Kidney capillary endothelial cell (primary cell): ENCODE measurements at regions not wholly inside any gene's neighbourhood (a gene's known extent, or its start where the extent isn't known, plus 50 kb on each side); places are given as distances from the start of the nearest gene placed in this dataset.
"Not testable (repeated sequence)": the region's sequence is repeated elsewhere in the genome, so short reads cannot be mapped to it uniquely, and the experiment has no call there.

Experiments
- DNase-seq: peaks from one replicate; pipeline ENCODE4 v3.0.0-alpha.2; 2018; ENCODE audit warnings: low spot score

DNA sequence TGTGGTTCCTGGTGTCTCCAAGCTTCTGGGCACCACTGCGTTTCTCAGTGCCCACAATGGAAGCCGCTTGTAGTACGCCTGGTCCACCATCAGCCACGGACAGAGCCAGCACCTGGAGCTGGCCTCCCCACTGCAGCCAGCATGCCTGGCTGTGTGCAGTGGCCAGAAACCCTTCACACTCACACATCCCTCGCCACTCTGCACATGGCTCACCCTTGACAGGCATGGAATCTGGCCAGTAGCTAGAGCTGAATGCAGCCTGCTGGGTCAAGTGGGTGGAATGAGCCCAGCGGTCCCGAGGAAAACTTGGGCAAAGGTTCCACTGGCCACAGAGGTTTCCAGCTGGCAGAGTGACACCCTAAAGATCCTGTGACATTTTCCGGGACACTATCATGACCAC lies 146.0 kb upstream of the ADO start:
- no peak for DNase-seq

DNA sequence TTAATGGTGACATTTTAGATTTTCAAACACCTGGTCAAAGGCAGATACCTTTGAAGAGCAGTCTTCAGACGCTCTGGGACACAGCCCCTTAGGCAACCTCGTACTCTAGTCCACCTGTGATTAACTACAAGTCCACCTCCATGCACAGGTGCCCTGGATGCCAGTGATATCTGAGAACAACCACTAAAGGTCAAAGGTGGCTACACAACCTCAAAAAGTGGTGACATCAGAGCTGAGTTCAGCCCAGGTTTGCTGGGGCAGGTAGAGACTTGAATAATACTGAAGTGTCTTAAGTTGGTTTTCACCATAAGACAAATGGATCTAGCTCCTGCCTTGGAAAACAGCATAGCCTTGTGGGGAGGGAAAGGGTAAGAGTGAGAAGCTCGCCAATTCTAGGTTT lies 143.4 kb upstream of the ADO start:
- no peak for DNase-seq

DNA sequence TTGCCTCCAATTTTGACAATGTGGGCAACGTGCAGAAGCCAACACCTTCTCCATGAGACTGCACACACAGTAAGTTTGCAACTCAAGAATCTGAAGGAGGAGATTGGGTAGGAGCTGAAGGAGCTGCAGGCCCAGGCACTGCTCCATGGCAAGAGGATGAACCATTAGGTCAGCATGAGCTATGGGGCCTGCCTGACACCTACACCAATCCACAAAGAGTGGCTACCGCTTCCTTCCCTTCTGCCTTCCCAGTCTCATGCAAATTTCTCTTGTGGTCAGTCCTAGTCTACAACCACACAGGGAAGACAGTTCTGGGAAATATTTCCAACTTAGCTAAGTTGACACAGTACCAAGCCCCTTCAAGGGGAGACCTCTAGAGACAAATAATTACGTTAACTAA lies 142.0 kb upstream of the ADO start:
- no peak for DNase-seq

DNA sequence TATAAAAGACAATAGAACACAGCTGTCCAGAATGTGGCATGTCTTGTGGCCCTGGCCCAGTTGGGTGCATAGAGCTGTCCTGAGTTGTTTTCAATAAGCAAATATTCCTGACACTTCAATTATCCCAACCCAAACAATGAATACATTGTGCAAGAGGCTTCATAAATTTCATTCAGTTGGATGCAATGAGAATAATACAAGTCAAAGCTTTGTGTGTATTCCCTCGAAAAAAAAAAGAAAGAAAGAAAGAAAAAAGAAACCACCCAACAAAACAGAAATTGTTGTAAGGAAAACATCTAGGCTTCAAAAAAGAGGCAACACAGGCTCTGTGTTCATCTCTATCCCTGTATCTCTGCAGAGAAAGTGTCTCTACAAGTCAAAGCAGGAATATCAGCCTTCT lies 138.7 kb upstream of the ADO start:
- no peak for DNase-seq

DNA sequence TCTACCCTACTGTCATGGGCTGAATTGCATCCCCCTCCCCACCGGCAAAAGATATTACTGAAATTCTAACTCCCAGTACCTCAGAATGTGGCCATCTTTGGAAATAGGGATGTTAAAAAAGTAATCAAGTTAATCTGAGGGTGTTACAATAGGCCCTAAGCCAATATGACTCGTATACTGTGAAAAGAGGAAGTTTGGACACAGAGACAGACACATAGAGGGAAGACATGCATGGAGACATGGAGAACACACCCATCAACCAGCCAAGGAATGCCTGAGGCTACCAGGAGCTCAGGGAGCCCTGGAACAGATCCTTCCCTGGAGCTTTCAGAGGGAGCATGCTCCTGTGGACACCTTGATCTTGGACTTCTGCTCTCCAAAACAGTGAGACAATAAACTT lies 138.2 kb upstream of the ADO start:
- DNase-seq: no peak

DNA sequence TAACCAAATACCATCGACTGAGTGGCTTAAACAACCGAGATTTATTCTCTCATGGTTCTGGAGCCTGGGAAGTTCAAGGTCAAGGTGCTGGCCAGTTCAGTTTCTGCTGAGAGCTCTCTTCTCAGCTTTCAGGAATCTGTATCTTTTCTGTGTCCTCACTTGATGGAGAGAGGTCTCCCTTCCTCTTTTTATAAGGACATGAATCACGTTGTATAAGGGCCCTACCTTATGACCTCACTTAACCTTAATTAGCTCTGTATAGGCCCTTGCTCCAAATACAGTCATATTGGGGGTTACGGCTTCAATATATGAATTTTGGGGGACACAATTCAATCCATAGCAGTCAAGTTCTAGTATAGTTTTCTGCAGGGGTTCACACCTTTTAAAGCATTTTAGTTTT lies 135.2 kb upstream of the ADO start:
- DNase-seq: no peak

DNA sequence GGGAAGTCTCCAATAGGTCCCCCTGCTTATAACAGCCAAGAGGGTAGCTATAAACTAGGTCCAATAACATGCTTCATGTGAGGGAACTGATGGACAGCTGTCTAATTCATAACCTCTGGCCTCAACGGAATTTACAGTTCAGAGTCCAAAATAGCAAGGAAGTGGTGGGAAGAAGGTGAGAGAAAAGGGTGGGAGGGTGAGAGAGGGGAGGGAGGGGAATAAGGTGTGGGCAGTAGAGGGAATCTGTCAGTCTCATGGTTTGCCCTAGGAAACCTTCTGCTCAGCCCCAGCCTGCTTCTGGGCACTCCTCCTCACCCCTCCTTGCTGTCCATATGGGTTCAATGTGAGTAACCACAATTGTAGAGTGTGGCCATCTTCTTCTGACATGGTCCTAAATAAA lies 133.4 kb upstream of the ADO start:
- DNase-seq: no peak

DNA sequence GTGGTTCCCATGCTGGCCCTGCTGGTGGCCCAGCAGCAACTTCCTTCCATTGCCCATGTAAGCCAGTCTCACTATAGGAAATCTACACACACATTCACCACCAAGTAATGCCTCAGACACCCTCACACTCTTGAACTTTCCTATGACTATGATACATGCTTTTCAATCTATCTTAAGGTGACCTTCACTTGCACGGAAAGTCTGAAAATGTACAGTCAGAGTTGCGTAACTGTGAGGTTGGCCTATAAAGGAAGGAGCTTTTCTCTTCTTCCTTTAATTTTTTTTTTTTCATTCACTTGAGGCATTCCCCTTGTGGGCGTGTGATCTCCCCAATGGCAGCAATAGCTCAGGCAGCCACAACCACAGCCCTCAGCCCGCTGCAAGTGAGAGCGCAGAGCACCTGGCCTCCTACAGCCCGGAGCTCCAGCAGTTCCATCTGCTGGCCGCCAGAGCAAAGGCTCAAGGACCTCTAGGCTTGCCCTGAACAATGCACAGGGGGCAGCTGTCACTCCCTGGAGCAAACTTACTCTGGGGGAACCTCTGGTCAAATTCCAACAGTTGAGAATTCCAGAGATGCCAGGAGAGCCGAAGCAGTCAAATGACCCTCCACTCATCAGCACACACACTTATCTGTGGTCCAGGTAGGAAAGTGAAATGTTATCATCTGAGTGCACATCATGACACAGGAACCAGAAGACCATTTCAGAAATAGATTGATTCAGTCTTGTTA lies 123.1 kb upstream of the ADO start:
- no peak for DNase-seq

DNA sequence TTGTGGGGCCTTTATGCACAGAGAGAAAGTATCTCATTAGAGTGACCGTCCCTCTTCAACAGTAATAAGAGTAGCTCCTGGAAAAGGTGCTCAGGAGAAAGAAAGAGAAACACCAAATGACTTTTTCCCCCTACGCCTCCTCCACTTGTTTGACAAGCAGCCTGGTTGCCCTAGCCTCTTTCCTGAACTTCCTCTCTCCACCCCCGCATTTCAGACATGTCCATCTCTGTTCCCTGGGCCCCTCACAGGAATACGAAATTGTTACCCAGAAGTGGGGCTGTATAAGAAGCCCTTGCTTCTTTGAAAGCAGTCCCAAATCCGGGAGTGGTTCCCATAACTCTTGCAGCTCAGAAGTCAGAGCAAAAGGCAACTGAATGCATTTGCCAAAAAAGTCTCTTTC lies 119.6 kb upstream of the ADO start:
- no peak for DNase-seq

DNA sequence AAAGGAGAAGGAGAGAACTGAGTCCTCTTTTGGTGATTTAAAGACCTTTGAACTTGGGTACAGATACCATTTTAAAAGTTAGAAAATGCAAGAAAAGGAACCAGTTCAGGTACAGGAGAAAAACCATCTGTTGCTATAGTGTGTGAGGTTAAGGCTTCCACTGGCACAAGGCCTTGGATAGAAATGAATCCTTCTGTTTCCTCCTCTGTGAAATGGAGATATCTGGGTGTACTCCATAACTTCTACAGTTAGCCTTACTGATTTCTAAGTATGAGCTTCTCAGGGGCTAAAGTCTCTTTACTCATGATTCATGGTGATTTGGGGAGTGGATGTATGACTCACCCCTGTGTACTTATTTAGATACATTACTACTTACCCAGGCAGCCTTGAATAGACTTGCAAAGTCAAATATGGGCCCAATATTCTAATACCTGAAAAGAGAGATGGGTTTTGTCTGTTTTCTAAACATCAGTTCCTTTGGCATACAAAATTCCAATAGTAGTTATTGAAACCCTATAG lies 117.2 kb upstream of the ADO start:
- peak; percentile 47 for DNase-seq

DNA sequence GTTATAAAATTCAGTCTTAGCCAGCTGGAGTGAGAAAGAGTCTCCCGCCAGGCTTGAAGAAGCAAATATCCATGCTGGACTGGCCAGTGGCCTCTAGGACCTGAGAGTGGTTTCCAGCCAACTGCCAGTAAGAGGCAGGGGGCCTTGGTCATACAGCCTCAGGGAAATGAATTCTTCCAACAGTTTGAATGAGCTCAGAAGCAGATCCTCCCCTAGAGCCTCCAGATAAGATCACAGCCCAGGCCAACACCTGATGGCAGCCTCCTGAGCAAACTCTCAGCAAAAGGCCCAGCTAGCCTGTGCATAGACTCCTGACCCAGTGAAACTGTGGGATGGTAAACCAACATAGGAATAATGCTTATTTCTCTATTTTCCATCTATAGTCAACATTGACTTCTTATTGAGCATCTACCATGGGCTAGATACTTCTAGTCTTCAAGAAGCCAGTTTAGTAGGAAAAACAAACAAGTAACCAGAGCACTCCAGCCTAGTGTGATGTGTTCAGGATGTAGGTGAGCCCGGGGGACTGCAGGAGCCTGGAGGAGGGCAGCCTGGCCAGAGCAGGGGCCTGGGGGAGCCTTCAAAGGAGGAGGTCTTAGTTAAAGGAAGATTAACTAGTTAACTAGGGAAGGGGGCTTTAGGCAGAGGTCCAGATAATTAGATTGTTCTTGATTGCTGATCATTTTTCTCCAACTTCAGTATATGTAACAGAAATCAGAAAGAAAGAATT lies 115.4 kb upstream of the ADO start:
- DNase-seq: no peak

DNA sequence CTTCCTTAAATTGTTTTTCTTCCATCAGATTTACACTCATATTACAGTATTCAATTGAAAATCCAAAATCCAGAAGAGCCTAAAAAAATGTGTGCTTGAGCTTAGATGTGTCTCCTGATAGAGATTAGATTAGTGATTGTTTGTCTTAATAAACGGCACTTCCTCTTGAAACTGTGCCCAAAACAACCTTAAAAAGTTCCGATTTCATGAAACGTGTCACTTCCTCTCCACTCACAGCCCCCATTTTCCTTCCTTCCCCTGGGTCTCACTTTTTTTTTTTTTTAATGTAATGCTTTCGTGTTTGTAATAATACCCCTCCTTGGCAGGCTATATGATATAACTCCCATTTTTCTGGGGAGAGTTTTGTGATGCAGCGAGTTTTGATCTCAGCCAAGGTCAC lies 114.8 kb upstream of the ADO start:
- DNase-seq: peak; percentile 19

DNA sequence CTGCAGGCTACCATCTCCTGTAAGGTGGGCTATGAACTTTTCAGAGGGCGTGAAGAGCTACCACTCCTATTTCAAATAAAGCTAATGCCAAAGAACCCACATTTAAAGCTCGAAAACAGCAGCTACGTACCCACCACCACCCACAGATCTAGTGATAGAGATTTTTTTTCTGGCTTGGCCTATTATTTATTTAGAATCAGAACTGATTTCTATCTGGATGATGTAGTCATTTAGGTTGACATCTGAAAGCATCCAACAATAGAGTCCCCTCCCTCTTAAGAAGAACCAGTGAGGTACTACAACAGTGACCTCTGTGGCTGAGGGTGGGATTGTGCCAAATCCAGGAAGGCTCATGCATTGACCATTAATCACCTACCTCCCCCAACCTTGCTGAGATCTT lies 113.8 kb upstream of the ADO start:
- no peak for DNase-seq

DNA sequence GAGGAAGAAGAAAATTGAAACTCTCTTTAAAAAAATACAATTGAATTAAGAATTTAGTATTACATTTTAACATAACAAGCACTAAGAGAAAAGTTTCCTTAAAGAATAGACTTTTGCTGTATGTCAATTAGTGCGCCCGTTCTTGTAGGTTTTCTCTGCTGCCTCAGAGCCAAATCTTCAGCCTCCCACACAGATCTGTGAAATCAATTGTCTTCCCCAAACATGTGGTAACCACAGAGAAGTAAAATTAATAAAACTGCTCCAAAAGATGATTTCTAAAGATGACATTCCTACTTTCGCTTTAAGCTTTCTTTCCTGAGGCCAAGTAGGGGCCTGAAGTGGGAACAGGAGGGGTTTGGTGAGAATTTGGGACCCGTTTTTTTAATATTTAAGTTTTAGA lies 113.2 kb upstream of the ADO start:
- no peak for DNase-seq

DNA sequence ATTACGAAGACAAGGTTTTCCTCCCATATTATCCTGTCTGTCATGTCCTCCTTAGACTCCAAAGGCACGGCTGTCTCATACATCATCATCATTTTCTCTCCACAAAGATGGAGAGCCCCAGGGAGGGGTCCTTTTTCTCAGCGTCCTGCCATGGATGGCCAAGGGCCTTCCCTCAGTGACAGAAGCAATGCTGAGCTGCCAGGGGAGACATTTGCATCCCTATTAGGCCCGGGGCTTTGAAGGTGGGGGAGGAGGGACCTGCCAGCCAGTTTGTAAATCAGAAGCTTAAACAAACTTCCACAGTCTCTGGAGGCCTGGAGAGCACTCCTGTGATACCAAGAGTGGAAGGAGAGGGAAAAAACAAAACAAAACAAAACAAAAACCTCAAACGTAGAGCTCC lies 112.4 kb upstream of the ADO start:
- no peak for DNase-seq

DNA sequence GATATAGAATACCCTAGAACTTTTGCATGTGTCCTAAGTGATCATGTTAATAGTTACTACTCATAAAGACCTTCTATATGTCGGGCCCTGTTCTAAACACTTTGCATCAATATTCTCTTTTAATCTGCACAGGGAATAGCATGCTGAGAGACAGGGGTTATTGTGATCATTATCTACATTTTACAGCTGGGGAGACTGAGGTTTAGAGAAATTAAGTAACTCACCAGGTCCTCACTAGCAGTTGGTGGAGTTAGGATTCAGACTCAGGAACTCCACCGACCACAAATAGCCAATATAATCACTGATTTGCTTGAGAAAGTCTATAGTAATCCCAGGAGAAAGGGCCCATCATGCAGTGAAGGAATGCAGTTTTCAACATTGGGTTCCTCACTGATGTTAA lies 111.2 kb upstream of the ADO start:
- no peak for DNase-seq

DNA sequence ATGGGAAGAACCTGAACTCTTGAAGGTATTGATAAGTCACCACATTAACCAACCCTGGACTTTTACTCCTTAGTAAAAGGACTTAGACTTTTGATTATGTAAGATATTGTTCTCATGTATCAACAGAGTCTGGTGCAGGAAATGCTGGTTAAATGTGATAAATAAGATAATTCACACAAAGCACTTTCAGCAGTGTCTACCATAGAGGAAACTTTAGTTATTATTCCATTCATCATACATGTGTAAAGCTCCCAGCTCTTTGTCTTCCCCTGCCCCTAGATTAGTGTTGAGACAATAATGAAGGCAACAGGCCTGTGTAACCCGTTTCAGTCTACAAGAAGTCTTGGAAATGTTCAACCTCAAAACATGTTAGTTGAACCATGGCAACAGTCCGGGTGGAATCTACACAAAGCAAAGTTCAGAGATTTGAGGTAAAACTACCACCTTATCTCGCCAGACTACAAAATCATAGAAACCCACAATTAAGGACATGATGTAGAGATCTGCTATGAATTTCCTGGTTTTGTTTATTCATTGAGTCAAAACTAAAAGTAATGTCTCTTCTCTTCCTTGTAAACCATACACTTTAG lies 109.9 kb upstream of the ADO start:
- no peak for DNase-seq

DNA sequence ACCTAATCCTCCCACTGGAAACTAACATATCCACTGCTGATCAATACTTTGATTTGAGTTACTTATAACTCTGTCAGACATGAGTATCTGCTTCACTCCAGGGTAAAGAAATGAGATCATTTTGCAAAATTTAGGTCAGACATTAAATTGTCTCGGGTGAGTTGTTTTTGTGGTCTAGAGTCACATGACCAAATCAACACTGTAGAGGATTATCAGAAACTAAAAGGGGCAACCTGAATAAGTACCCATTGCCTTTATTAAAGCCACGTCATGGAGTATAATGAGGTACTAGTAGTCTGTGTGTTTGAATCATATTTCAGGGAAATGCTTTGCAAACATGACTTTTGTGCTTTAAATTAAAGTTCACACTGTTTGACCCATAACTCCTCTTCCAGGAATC lies 107.7 kb upstream of the ADO start:
- DNase-seq: no peak

DNA sequence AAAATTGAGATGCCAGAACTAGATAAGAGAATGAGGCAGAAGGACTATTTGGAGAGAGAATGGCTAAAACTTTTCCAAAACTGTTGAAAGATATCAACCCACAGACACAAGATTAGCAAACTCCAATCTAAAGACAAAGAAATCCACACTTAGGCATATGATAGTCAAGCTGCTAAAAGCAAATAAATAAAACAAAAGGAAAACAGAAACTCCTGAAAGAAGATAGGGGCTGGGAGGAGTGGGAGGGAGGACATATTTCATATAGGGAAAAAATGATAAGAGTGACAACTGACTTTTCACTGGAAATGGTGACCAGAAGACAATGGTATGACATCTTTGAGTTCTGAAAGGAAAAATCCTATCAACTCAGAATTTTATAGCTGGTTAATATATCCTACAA lies 105.4 kb upstream of the ADO start:
- no peak for DNase-seq

DNA sequence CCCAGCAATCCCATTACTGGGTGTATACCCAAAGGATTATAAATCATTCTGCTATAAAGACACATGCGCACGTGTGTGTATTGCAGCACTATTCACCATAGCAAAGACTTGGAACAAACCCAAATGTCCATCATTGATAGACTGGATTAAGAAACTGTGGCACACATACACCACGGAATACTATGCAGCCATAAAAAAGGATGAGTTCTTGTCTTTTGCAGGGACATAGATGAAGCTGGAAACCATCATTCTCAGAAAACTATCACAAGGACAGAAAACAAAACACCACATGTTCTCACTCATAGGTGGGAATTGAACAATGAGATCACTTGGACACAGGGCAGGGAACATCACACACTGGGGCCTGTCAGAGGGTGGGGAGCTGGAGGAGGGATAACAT lies 100.4 kb upstream of the ADO start:
- not testable (repeated sequence) for DNase-seq

DNA sequence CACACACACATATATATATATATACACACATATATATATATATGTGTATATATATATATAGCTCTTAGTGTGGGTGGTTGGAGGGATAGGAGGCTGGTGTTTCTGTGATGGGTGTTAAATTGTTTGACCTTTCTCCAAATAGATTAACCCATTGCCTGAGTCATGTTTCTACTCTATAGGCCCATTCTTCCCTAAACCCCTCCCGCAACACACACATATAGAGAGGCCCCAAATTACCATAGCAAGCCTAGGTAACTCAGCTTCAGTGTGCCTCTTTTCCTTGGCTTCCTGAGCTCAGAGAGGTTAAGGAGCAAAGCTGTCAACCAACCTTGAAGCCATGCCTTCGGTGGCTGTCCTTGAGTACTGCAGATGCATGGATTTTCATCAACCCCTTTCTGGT lies 98.7 kb upstream of the ADO start:
- no peak for DNase-seq

DNA sequence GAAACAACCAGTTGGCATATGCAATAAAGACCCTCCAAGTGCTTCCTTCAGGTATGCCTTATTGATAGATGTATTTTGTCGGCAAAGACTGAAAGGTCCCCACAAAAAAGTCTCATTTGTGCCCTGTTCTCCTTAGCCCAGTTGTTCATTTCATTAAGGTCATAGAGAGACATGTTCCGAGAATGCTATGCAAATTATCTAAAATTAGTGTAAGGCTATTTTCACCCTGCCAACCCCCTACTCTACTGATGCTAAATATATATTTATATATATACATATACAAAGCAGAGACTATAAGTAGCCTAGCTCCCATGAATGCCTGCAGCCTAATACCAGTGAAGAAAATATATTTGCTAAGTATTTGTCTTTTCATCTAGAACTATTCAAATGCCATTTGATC lies 96.7 kb upstream of the ADO start:
- no peak for DNase-seq

DNA sequence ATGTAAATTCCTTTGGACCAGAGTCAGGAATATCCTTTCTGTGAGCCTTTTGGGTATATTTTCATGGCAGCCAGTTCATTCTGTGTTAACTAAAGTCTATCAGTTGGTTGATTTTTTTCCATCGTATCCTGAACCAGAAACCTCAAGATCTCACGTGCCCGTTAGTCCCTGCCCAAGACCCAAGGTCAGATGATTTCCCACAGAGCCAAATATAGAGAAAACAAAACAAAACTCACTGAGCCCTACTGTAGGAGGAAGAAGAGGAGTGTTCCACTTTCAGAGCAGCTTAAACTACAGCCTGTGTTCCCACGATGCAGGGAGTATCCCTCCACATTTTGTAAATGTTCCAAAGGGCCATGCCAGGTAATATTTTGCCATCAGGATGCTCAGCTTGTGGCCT lies 96.0 kb upstream of the ADO start:
- no peak for DNase-seq

DNA sequence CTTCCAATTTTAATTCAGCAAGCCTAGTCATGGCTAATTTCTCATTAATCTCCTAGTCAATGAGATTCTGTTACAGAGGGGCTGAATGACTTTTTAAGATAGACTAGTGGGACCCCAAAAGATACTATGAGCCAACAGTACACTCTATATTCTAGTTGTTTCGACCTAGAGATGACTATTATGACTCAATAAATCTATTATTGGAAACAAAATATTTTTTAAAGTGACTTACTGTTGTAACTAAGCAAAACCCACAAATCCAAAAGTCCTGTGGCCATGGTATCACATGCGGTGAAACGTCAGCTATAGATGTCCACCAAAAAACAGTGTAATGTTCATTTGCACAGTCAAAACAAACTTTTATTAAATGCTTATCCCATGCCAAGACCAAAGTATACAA lies 95.3 kb upstream of the ADO start:
- DNase-seq: no peak
